Endothelial cell of umbilical vein (primary cell): ENCODE measurements at regions not wholly inside any gene's neighbourhood (a gene's known extent, or its start where the extent isn't known, plus 50 kb on each side); places are given as distances from the start of the nearest gene placed in this dataset.

ENCODE experiments used
- EZH2 ChIP-seq: IDR thresholded peaks from 2 replicates; pipeline ENCODE4 v1.6.1; 2012; ENCODE audit warnings: borderline replicate concordance, low read depth, mild to moderate bottlenecking, moderate library complexity, low read length, inconsistent platforms; ENCODE audit not compliant: severe bottlenecking
- FOS ChIP-seq: IDR thresholded peaks from 2 replicates; pipeline ENCODE4 v1.6.1; 2011; ENCODE audit warnings: mild to moderate bottlenecking, low read length, moderate library complexity, borderline replicate concordance; ENCODE audit not compliant: insufficient read depth
- GATA2 ChIP-seq: IDR thresholded peaks from 2 replicates; pipeline ENCODE4 v1.7.0; 2011; ENCODE audit warnings: low read depth, mild to moderate bottlenecking, moderate library complexity, mixed read lengths, low read length; ENCODE audit not compliant: insufficient read length, insufficient read depth
- JUN ChIP-seq: IDR thresholded peaks from 2 replicates; pipeline ENCODE4 v1.6.1; 2011; ENCODE audit warnings: borderline replicate concordance, low read depth; ENCODE audit not compliant: insufficient read length, insufficient read depth
- POLR2A ChIP-seq: IDR thresholded peaks from 2 replicates; pipeline ENCODE4 v1.6.1; 2012; ENCODE audit warnings: low read depth, mild to moderate bottlenecking, control low read depth, low read length
- POLR2AphosphoS5 ChIP-seq: IDR thresholded peaks from 2 replicates; pipeline ENCODE4 v1.6.1; 2012; ENCODE audit warnings: low read depth, mild to moderate bottlenecking, control low read depth, low read length, moderate library complexity; ENCODE audit not compliant: insufficient read depth
- TF ChIP-seq, protein P1 (sequence below), 2 donors: IDR thresholded peaks; 1 replicate in 1 of 2; 2 replicates in 1 of 2; pipeline ENCODE4 v1.5.1; 2011; ENCODE audit warnings: low read length in 2 of 2, mild to moderate bottlenecking in 2 of 2, moderate library complexity in 2 of 2, control low read depth in 1 of 2, inconsistent platforms in 1 of 2, low read depth in 1 of 2; ENCODE audit not compliant: insufficient read depth in 1 of 2; ENCODE audit errors: extremely low read depth in 1 of 2
- TF ChIP-seq, protein P2 (sequence below): IDR thresholded peaks from 2 replicates; pipeline ENCODE4 v1.6.1; 2011; ENCODE audit not compliant: insufficient read depth, insufficient read length

DNA sequence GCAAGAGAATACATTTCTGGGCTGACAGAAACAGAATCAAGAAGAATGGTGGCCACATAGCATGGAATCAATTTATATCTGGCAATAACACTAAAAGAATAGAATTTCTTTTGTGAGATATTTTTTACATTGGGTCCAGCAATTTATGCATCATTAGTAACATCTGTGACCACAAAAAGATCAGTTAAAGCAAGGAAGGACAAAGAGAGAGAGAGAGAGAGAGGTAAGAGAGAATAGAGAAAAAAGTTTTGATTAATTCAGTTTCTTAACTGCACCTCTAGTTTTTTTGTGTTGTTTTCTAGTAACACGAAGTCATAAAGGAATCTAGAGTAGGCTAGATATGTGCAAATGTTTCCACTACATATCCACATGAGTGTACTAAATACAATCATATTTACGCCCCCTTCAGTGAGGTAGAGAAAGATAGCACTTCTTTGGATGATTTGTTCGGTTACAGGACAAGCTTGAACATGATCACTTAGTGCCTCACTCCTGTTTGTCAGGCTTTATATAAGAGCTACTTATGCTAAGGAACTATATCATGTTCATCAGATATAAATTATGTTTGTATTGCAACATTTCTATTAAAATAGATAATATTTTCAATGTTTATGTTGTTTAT lies 247.4 kb upstream of the COL3A1 start:
- TF ChIP-seq, protein P1, sequence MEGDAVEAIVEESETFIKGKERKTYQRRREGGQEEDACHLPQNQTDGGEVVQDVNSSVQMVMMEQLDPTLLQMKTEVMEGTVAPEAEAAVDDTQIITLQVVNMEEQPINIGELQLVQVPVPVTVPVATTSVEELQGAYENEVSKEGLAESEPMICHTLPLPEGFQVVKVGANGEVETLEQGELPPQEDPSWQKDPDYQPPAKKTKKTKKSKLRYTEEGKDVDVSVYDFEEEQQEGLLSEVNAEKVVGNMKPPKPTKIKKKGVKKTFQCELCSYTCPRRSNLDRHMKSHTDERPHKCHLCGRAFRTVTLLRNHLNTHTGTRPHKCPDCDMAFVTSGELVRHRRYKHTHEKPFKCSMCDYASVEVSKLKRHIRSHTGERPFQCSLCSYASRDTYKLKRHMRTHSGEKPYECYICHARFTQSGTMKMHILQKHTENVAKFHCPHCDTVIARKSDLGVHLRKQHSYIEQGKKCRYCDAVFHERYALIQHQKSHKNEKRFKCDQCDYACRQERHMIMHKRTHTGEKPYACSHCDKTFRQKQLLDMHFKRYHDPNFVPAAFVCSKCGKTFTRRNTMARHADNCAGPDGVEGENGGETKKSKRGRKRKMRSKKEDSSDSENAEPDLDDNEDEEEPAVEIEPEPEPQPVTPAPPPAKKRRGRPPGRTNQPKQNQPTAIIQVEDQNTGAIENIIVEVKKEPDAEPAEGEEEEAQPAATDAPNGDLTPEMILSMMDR (IDR thresholded peaks at IDR 0.05; ENCODE audit: extremely low read depth in 1 of 2, insufficient read depth in 1 of 2, low read depth in 1 of 2, low read length in 2 of 2) = no peak
- TF ChIP-seq, protein P2, sequence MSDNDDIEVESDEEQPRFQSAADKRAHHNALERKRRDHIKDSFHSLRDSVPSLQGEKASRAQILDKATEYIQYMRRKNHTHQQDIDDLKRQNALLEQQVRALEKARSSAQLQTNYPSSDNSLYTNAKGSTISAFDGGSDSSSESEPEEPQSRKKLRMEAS = no peak
- TF ChIP-seq POLR2A (no peak), EZH2 (no peak), POLR2AphosphoS5 (no peak), GATA2 (no peak), JUN (no peak), FOS (no peak)
